A673 (cell line): ENCODE measurements at regions not wholly inside any gene's neighbourhood (a gene's known extent, or its start where the extent isn't known, plus 50 kb on each side); places are given as distances from the start of the nearest gene placed in this dataset.
"Not testable (repeated sequence)": the region's sequence is repeated elsewhere in the genome, so short reads cannot be mapped to it uniquely, and the experiment has no call there.

ENCODE experiments used
- BruUV-seq: library from RNA; stranded (reverse); fragments of 400-500 nt; replicated peaks from 2 replicates; lab custom pipeline; 2021; lab: Mats Ljungman, UMichigan
- CTCF ChIA-PET: fragments of 300-600 bp; sonication (Branson Sonifier 250); formaldehyde crosslinking; loops from one replicate; lab custom pipeline; 2022; ENCODE audit warnings: antibody characterized with exemption; lab: Charles Lee
- POLR2A ChIA-PET: fragments of 300-600 bp; sonication (Branson Sonifier 250); formaldehyde crosslinking; loops from one replicate; lab custom pipeline; 2022; ENCODE audit warnings: antibody characterized with exemption; ENCODE audit not compliant: low non-redundant PET; lab: Charles Lee
- DNase-seq: peaks from one replicate; pipeline ENCODE4 v3.0.0-alpha.2; 2015; ENCODE audit warnings: low spot score
- H3K27ac ChIP-seq: fragments of 200-600 bp; sonication (generic); 2 replicates; pipeline ENCODE4 v1.5.1; 2016; ENCODE audit warnings: mixed run types, low read depth, mild to moderate bottlenecking, mixed read lengths, antibody characterized with exemption, low read length; ENCODE audit not compliant: poor library complexity, severe bottlenecking
- H3K27me3 ChIP-seq: fragments of 200-600 bp; sonication (generic); replicated peaks from 2 replicates; pipeline ENCODE4 v1.6.1; 2017; ENCODE audit warnings: mixed run types, low read depth, mild to moderate bottlenecking, mixed read lengths, antibody characterized with exemption, low read length; ENCODE audit not compliant: insufficient read depth, poor library complexity
- H3K36me3 ChIP-seq: fragments of 200-600 bp; sonication (generic); 2 replicates; pipeline ENCODE4 v1.6.1; 2016; ENCODE audit warnings: mixed run types, mild to moderate bottlenecking, mixed read lengths, antibody characterized with exemption, low read length; ENCODE audit not compliant: insufficient read depth, poor library complexity, severe bottlenecking
- H3K4me1 ChIP-seq: fragments of 200-600 bp; sonication (generic); 2 replicates; pipeline ENCODE4 v1.6.1; 2017; ENCODE audit warnings: mixed run types, mild to moderate bottlenecking, mixed read lengths, antibody characterized with exemption, low read length; ENCODE audit not compliant: insufficient read depth, poor library complexity, severe bottlenecking
- H3K4me3 ChIP-seq: fragments of 200-600 bp; sonication (generic); 2 replicates; pipeline ENCODE4 v1.5.1; 2016; ENCODE audit warnings: low read depth, mixed run types, mild to moderate bottlenecking, mixed read lengths, low read length; ENCODE audit not compliant: poor library complexity, severe bottlenecking
- H3K9me3 ChIP-seq: fragments of 200-600 bp; sonication (generic); 2 replicates; pipeline ENCODE4 v1.6.1; 2016; ENCODE audit warnings: mixed run types, low read depth, mild to moderate bottlenecking, mixed read lengths, antibody characterized with exemption, low read length; ENCODE audit not compliant: poor library complexity, severe bottlenecking
- EZH2 ChIP-seq: fragments of 200-600 bp; sonication (generic); IDR thresholded peaks from 2 replicates; pipeline ENCODE4 v1.6.1; 2017; ENCODE audit warnings: borderline replicate concordance, low read depth, mild to moderate bottlenecking, mixed read lengths, antibody characterized with exemption, low read length; ENCODE audit not compliant: poor library complexity, severe bottlenecking
- intact Hi-C: fragments of 100-400 bp; cut with micrococcal nuclease; formaldehyde crosslinking; loops from one replicate; pipeline ENCODE4 v1.10.0; 2022; ENCODE audit not compliant: unreplicated experiment
- TF ChIP-seq, protein P1 (sequence below): fragments of 300-800, 200-600 bp; sonication (generic); conservative IDR thresholded peaks from 2 replicates; pipeline ENCODE4 v1.5.1; 2017; ENCODE audit warnings: low read depth, mild to moderate bottlenecking, antibody characterized with exemption, low read length, moderate library complexity, mixed read lengths

DNA sequence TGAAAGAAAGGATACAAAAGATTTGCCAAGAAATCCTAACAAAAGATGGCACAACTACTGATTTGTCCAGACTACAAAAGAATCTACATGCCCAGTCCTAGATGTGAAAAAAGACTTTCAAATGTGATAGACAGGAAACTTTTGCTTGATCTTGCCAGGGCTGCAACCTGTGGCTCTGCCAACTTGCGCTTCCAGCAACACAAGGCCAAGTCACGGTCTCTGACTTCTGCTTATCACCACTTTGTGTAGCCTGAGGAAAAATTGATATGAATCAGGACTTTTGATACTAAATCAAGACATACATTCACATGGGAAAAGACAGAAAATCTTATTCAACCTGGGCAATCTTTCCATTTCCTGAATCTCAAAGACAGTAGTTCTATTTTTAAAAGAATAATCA, 366.0 kb downstream of the RAB38 start:
- H3K9me3 ChIP-seq: no peaks in the 10 kb centered on the region
- no peak for TF ChIP-seq EZH2
- TF ChIP-seq, protein P1, sequence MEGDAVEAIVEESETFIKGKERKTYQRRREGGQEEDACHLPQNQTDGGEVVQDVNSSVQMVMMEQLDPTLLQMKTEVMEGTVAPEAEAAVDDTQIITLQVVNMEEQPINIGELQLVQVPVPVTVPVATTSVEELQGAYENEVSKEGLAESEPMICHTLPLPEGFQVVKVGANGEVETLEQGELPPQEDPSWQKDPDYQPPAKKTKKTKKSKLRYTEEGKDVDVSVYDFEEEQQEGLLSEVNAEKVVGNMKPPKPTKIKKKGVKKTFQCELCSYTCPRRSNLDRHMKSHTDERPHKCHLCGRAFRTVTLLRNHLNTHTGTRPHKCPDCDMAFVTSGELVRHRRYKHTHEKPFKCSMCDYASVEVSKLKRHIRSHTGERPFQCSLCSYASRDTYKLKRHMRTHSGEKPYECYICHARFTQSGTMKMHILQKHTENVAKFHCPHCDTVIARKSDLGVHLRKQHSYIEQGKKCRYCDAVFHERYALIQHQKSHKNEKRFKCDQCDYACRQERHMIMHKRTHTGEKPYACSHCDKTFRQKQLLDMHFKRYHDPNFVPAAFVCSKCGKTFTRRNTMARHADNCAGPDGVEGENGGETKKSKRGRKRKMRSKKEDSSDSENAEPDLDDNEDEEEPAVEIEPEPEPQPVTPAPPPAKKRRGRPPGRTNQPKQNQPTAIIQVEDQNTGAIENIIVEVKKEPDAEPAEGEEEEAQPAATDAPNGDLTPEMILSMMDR: no peak
- BruUV-seq: no TSS peak
- DNase-seq: no peak
- intact Hi-C loops: no loop called here
- H3K4me1 ChIP-seq: no peaks in the 10 kb centered on the region
- ChIA-PET POLR2A (no interaction called here), CTCF (interaction anchor here (0.6 kb wide), 1 partner anchor 345 kb away, joined by 4 read pairs; no protein-coding TSS in a partner anchor)
- H3K36me3 ChIP-seq: no peaks in the 10 kb centered on the region
- peaks cover 8% of the 10 kb centered on the region for H3K27me3 ChIP-seq
- no peak overlapping the region for H3K27ac ChIP-seq
- H3K4me3 ChIP-seq: no peak overlapping the region

DNA sequence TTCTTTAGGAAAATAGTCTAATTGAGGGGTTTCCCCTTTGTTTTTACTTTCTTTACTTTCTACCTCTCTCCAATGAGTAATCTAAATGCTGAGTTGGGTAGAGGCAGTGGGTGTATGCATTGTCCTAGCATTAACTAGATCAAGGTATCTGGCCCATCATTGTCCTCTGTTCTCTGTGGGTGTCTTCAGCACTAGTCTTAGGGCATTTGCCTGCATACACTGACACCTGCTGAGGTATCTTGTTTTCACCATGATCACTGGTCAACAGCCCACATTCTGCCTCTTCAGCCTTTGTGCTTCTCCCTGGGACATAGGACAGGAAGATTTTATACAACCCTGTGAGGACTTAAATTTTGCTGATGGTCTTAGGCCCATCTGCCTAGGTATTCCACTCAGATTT, 371.1 kb downstream of the RAB38 start:
- no peaks in the 10 kb centered on the region for H3K9me3 ChIP-seq
- H3K4me3 ChIP-seq: no peak overlapping the region
- intact Hi-C loops: no loop called here
- H3K36me3 ChIP-seq: no peaks in the 10 kb centered on the region
- POLR2A ChIA-PET: no interaction called here
- no peak for DNase-seq
- no TSS peak for BruUV-seq
- TF ChIP-seq, protein P1: no peak
- no peak for TF ChIP-seq EZH2
- H3K27ac ChIP-seq: no peak overlapping the region
- H3K27me3 ChIP-seq: peaks cover 4% of the 10 kb centered on the region
- CTCF ChIA-PET: no interaction called here
- H3K4me1 ChIP-seq: no peaks in the 10 kb centered on the region

DNA sequence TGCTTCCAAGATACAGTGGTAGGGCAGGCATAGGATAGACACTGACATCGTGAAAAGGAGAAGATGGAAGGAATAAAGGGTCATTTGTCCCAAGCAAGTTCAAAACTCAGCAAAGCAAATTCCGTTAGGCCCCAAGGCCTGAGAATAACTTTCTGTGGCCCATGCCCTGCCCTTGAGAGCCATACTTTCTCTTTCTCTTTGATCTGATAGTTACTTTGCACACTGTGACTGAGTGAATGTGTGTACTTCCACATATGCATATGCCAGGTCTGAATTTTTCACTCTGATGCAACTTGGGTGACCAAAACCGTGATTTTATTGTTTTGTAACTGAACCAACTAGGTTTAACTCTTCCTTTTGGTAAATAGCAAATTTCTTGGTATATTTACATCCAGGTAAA, 371.5 kb downstream of the RAB38 start:
- CTCF ChIA-PET: no interaction called here
- H3K27ac ChIP-seq: no peak overlapping the region

DNA sequence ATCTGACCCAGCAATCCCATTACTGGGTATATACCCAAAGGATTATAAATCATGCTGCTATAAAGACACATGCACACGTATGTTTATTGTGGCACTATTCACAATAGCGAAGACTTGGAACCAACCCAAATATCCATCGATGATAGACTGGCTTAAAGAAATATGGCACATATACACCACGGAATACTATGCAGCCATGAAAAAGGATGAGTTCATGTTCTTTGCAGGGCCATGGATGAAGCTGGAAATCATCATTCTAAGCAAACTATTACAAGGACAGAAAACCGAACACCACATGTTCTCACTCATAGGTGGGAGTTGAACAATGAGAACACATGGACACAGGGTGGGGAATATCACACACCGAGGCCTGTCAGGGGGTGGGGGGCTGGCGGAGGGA, 390.4 kb downstream of the RAB38 start:
- H3K4me1 ChIP-seq, H3K27ac ChIP-seq, H3K36me3 ChIP-seq, POLR2A ChIA-PET, H3K4me3 ChIP-seq, H3K9me3 ChIP-seq, BruUV-seq, intact Hi-C loops, H3K27me3 ChIP-seq, CTCF ChIA-PET, DNase-seq: not testable (repeated sequence)

More for the DNA sequence above, 371.5 kb downstream of the RAB38 start:
- Histone ChIP-seq H3K36me3 (no peaks in the 10 kb centered on the region), H3K4me1 (no peaks in the 10 kb centered on the region), H3K9me3 (no peaks in the 10 kb centered on the region), H3K4me3 (no peak overlapping the region), H3K27me3 (peaks cover 4% of the 10 kb centered on the region)
- TF ChIP-seq EZH2: no peak
- TF ChIP-seq, protein P1: no peak
- intact Hi-C loops: no loop called here
- BruUV-seq: no TSS peak
- DNase-seq: no peak
- POLR2A ChIA-PET: no interaction called here
